Uterus (tissue), 3 donors: ENCODE measurements at regions not wholly inside any gene's neighbourhood (a gene's known extent, or its start where the extent isn't known, plus 50 kb on each side); places are given as distances from the start of the nearest gene placed in this dataset.

Experiments
- DNase-seq, 2 donors: peaks; one replicate each; pipeline ENCODE4 v3.0.0-alpha.2; 2019 to 2020
- H3K27ac ChIP-seq, 2 donors: fragments of 200-600 bp; sonication (generic); 1 replicate in 1 of 2; 2 replicates in 1 of 2; pipeline ENCODE4 v1.5.1; 2016 to 2018
- H3K27me3 ChIP-seq, 2 donors: fragments of 200-600 bp; sonication (generic); one replicate each; pipeline ENCODE4 v1.5.1; 2018 to 2019; ENCODE audit warnings: control low read depth in 1 of 2
- H3K36me3 ChIP-seq, 2 donors: fragments of 200-600 bp; sonication (generic); one replicate each; pipeline ENCODE4 v1.5.1; 2019; ENCODE audit warnings: control low read depth in 1 of 2
- H3K4me1 ChIP-seq, 2 donors: fragments of 200-600 bp; sonication (generic); one replicate each; pipeline ENCODE4 v1.5.1; 2018 to 2019; ENCODE audit warnings: control low read depth in 1 of 2
- H3K4me3 ChIP-seq, 2 donors: fragments of 200-600 bp; sonication (generic); 1 replicate in 1 of 2; 2 replicates in 1 of 2; pipeline ENCODE4 v1.5.1; 2018 to 2019; ENCODE audit warnings: mild to moderate bottlenecking in 1 of 2
- H3K9me3 ChIP-seq, 2 donors: fragments of 200-600 bp; sonication (generic); one replicate each; pipeline ENCODE4 v1.5.1; 2019; ENCODE audit warnings: control low read depth in 1 of 2
- CTCF ChIP-seq, 4 experiments: fragments of 200-600 bp in 2 of 4; fragments of 450-650 bp in 2 of 4; sonication (generic) in 2 of 4; IDR thresholded peaks; one replicate each; pipeline ENCODE4 v1.5.1; 2016 to 2019; ENCODE audit warnings: antibody characterized with exemption in 4 of 4, mild to moderate bottlenecking in 2 of 4, moderate library complexity in 1 of 4
- POLR2A ChIP-seq, 2 donors: fragments of 450-650 bp; IDR thresholded peaks; one replicate each; pipeline ENCODE4 v1.6.1; 2016; ENCODE audit warnings: antibody characterized with exemption in 2 of 2, mild to moderate bottlenecking in 1 of 2, moderate library complexity in 1 of 2
- intact Hi-C: fragments of 100-400 bp; cut with DNase I; formaldehyde crosslinking; loops from one replicate; pipeline ENCODE4 v1.15.1; 2023; ENCODE audit warnings: low total_unique reads
- donor health status: DM: yes; HTN: yes; CAD: no.

GRCh38 chr2:239507576-239508258 lies 106.9 kb upstream of the HDAC4 start:
- H3K27ac ChIP-seq = no peak overlapping the region
- TF ChIP-seq POLR2A (IDR thresholded peaks at IDR 0.05) (no peak), CTCF (IDR thresholded peaks at IDR 0.05) (no peak)
- H3K4me3 ChIP-seq = no peak overlapping the region
- no peaks in the 10 kb centered on the region for H3K27me3 ChIP-seq
- H3K4me1 ChIP-seq = no peaks in the 10 kb centered on the region
- H3K36me3 ChIP-seq = no peaks in the 10 kb centered on the region
- no peak for DNase-seq
- intact Hi-C loops = no loop called here
- H3K9me3 ChIP-seq = no peaks in the 10 kb centered on the region

GRCh38 chr2:239506961-239507360 lies 106.1 kb upstream of the HDAC4 start:
- intact Hi-C loops = no loop called here
- TF ChIP-seq CTCF (IDR thresholded peaks at IDR 0.05) (no peak), POLR2A (IDR thresholded peaks at IDR 0.05) (no peak)
- no peak overlapping the region for H3K27ac ChIP-seq
- no peaks in the 10 kb centered on the region for H3K27me3 ChIP-seq
- no peaks in the 10 kb centered on the region for H3K36me3 ChIP-seq
- H3K9me3 ChIP-seq = no peaks in the 10 kb centered on the region
- DNase-seq = no peak
- H3K4me3 ChIP-seq = no peak overlapping the region
- no peaks in the 10 kb centered on the region for H3K4me1 ChIP-seq

- Histone ChIP-seq H3K4me1 (no peaks in the 10 kb centered on the region), H3K27me3 (no peaks in the 10 kb centered on the region), H3K9me3 (no peaks in the 10 kb centered on the region), H3K4me3 (no peak overlapping the region), H3K36me3 (no peaks in the 10 kb centered on the region), H3K27ac (no peak overlapping the region)
- TF ChIP-seq CTCF (IDR thresholded peaks at IDR 0.05) (no peak), POLR2A (IDR thresholded peaks at IDR 0.05) (no peak)
- DNase-seq = no peak
- intact Hi-C loops = no loop called here
Measured at GRCh38 chr2:239506101-239506857, 105.5 kb upstream of the HDAC4 start.

GRCh38 chr2:239504643-239505235 lies 103.9 kb upstream of the HDAC4 start:
- no peaks in the 10 kb centered on the region for H3K4me1 ChIP-seq
- intact Hi-C loops = no loop called here
- H3K27me3 ChIP-seq = no peaks in the 10 kb centered on the region
- H3K27ac ChIP-seq = no peak overlapping the region
- TF ChIP-seq CTCF (IDR thresholded peaks at IDR 0.05) = no peak
- TF ChIP-seq POLR2A (IDR thresholded peaks at IDR 0.05) = no peak
- no peaks in the 10 kb centered on the region for H3K9me3 ChIP-seq
- no peaks in the 10 kb centered on the region for H3K36me3 ChIP-seq
- no peak overlapping the region for H3K4me3 ChIP-seq
- DNase-seq = no peak
